Ishikawa (cell line): ENCODE measurements at regions not wholly inside any gene's neighbourhood (a gene's known extent, or its start where the extent isn't known, plus 50 kb on each side); places are given as distances from the start of the nearest gene placed in this dataset.

ENCODE experiments used
- CEBPB ChIP-seq: IDR thresholded peaks from 2 replicates; pipeline ENCODE4 v1.6.1; 2012
- CREB1 ChIP-seq: IDR thresholded peaks from 2 replicates; pipeline ENCODE4 v1.6.1; 2012; ENCODE audit warnings: low read depth
- EGR1 ChIP-seq: IDR thresholded peaks from 2 replicates; pipeline ENCODE4 v1.6.1; 2012
- EP300 ChIP-seq: IDR thresholded peaks from 2 replicates; pipeline ENCODE4 v1.6.1; 2012; ENCODE audit warnings: borderline replicate concordance
- FOXM1 ChIP-seq: IDR thresholded peaks from 2 replicates; pipeline ENCODE4 v1.6.1; 2012; ENCODE audit warnings: low read depth, borderline replicate concordance
- NFIC ChIP-seq: IDR thresholded peaks from 2 replicates; pipeline ENCODE4 v1.6.1; 2012
- RAD21 ChIP-seq: IDR thresholded peaks from 2 replicates; pipeline ENCODE4 v1.6.1; 2012; ENCODE audit warnings: low read depth
- TAF1 ChIP-seq: IDR thresholded peaks from 2 replicates; pipeline ENCODE4 v1.6.1; 2012; ENCODE audit warnings: low read depth, mild to moderate bottlenecking
- TCF12 ChIP-seq: IDR thresholded peaks from 2 replicates; pipeline ENCODE4 v1.6.1; 2012; ENCODE audit warnings: low read depth
- TEAD4 ChIP-seq: IDR thresholded peaks from 2 replicates; pipeline ENCODE4 v1.6.1; 2012
- YY1 ChIP-seq: IDR thresholded peaks from 2 replicates; pipeline ENCODE4 v1.6.1; 2012; ENCODE audit warnings: low read depth
- ZBTB7A ChIP-seq: IDR thresholded peaks from 2 replicates; pipeline ENCODE4 v1.6.1; 2012; ENCODE audit warnings: low read depth
- TF ChIP-seq, protein P1 (sequence below): IDR thresholded peaks from 2 replicates; pipeline ENCODE4 v1.6.1; 2012
- TF ChIP-seq, protein P2 (sequence below): IDR thresholded peaks from 2 replicates; pipeline ENCODE4 v1.6.1; 2012; ENCODE audit warnings: low read depth, mild to moderate bottlenecking
- TF ChIP-seq, protein P3 (sequence below): IDR thresholded peaks from 2 replicates; pipeline ENCODE4 v1.6.1; 2012

DNA sequence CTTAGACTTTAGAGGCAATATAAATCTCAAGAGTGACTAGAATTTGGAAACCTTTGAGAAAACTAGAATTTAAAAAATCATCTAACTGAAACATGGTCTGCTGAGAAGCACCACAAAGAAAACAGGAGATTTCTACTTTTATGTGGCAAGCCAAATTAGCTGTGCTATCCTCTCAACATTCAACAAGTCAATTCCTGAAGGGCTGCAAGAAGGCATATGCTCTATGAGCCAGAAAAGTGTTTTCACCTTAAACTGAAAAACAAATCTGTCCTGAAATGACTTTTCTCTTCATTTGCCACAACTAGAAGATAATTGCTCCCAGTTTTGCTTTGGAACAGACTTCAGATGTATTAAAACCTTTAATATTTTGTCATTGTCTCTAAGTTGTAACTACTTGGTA, 263.2 kb upstream of the EDNRA start:
- TF ChIP-seq, protein P1, sequence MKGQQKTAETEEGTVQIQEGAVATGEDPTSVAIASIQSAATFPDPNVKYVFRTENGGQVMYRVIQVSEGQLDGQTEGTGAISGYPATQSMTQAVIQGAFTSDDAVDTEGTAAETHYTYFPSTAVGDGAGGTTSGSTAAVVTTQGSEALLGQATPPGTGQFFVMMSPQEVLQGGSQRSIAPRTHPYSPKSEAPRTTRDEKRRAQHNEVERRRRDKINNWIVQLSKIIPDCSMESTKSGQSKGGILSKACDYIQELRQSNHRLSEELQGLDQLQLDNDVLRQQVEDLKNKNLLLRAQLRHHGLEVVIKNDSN, result no peak
- TF ChIP-seq TCF12 (no peak), CREB1 (no peak), FOXM1 (no peak), EGR1 (no peak), TEAD4 (no peak), CEBPB (no peak), TAF1 (no peak)
- TF ChIP-seq, protein P2, sequence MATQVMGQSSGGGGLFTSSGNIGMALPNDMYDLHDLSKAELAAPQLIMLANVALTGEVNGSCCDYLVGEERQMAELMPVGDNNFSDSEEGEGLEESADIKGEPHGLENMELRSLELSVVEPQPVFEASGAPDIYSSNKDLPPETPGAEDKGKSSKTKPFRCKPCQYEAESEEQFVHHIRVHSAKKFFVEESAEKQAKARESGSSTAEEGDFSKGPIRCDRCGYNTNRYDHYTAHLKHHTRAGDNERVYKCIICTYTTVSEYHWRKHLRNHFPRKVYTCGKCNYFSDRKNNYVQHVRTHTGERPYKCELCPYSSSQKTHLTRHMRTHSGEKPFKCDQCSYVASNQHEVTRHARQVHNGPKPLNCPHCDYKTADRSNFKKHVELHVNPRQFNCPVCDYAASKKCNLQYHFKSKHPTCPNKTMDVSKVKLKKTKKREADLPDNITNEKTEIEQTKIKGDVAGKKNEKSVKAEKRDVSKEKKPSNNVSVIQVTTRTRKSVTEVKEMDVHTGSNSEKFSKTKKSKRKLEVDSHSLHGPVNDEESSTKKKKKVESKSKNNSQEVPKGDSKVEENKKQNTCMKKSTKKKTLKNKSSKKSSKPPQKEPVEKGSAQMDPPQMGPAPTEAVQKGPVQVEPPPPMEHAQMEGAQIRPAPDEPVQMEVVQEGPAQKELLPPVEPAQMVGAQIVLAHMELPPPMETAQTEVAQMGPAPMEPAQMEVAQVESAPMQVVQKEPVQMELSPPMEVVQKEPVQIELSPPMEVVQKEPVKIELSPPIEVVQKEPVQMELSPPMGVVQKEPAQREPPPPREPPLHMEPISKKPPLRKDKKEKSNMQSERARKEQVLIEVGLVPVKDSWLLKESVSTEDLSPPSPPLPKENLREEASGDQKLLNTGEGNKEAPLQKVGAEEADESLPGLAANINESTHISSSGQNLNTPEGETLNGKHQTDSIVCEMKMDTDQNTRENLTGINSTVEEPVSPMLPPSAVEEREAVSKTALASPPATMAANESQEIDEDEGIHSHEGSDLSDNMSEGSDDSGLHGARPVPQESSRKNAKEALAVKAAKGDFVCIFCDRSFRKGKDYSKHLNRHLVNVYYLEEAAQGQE, result no peak
- TF ChIP-seq, protein P3, sequence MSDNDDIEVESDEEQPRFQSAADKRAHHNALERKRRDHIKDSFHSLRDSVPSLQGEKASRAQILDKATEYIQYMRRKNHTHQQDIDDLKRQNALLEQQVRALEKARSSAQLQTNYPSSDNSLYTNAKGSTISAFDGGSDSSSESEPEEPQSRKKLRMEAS, result no peak

DNA sequence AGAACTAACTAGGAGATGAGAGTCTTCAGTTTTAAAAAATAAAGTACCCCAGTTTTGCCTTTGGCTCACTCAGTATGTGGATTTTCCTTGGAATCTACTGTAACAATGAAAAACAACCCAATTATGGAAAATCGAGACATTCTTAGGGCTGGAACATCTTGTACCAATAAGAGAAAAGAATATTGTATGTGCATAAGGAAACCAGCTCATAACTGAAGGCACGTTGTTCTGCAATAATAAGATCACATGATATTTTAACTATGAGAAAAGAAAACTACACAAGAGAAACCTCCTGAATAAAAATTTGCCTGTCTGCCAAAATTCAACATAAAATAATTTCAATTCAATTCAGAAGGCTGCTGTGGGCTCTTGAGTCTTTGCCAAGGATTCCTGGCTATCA, 261.8 kb upstream of the EDNRA start:
- TF ChIP-seq TCF12 (no peak), ZBTB7A (no peak), NFIC (no peak), EP300 (no peak), EGR1 (no peak), FOXM1 (no peak), YY1 (no peak), TEAD4 (no peak)
- TF ChIP-seq, protein P2, result no peak
- TF ChIP-seq, protein P3, result no peak

DNA sequence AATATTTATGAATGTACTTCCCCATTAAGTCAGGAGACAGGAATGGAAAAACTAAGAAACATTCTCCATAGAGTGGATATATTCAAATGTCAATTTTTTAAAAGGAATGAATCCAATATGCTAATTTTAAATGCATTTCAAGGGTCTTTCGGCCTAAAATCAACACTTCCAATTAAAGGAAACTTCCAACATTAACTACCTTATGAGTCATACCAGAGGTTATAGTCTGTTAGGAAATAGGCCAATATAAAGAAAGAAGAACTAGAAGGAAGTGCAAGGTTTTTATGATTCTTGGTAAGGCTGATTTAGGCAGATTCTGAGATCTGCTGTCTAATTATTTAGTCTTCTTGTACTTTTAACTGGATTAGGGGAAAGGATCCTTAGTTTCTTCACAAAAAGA, 260.1 kb upstream of the EDNRA start:
- TF ChIP-seq RAD21 (no peak), EGR1 (no peak), TEAD4 (no peak), YY1 (no peak), CREB1 (no peak), TCF12 (no peak), CEBPB (no peak), TAF1 (no peak), EP300 (no peak), ZBTB7A (no peak), FOXM1 (no peak), NFIC (no peak)
- TF ChIP-seq, protein P2, result no peak
- TF ChIP-seq, protein P1, result no peak
- TF ChIP-seq, protein P3, result no peak

DNA sequence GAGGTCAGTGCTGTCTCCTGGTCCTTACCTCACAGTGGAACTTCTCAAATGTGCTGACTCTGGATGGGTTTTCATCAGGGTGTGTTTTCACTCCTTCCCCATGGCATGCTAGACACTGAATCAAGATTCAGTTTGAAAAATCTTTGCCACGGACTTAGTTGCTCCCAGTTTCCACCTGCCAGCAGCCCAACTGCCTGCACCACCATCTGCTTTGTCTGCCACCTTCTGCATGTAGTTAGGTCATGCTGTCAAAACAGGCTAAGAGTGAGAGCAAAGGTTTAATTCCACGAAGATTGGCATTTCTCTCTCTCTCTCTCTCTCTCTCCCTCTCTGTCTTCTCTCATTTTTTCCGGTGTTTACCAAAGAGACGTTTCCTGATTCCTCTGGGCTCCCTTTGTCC, 258.0 kb upstream of the EDNRA start:
- no peak for TF ChIP-seq YY1
- no peak for TF ChIP-seq RAD21
- TF ChIP-seq, protein P3, result no peak
- TF ChIP-seq CREB1, result no peak
- TF ChIP-seq TAF1, result no peak
- no peak for TF ChIP-seq EP300
- no peak for TF ChIP-seq EGR1
- TF ChIP-seq, protein P2, result no peak
- TF ChIP-seq CEBPB, result no peak
- TF ChIP-seq ZBTB7A, result no peak
- no peak for TF ChIP-seq NFIC
- TF ChIP-seq FOXM1, result no peak
- TF ChIP-seq TEAD4, result no peak
- TF ChIP-seq, protein P1, result no peak
- TF ChIP-seq TCF12, result no peak
